DOHH2 (cell line): ENCODE measurements at regions not wholly inside any gene's neighbourhood (a gene's known extent, or its start where the extent isn't known, plus 50 kb on each side); places are given as distances from the start of the nearest gene placed in this dataset.

Experiments
- EZH2phosphoT487 ChIP-seq: fragments of 200-600 bp; sonication (generic); IDR thresholded peaks from 2 replicates; pipeline ENCODE4 v1.6.1; 2017; ENCODE audit warnings: borderline replicate concordance, mild to moderate bottlenecking, antibody characterized with exemption, low read length, moderate library complexity, mixed read lengths
- TF ChIP-seq, protein P1 (sequence below): fragments of 200-600 bp; sonication (generic); IDR thresholded peaks from one replicate; pipeline ENCODE4 v1.5.1; 2014; ENCODE audit warnings: antibody characterized with exemption, mild to moderate bottlenecking, low read depth, low read length; ENCODE audit not compliant: poor library complexity, severe bottlenecking

DNA sequence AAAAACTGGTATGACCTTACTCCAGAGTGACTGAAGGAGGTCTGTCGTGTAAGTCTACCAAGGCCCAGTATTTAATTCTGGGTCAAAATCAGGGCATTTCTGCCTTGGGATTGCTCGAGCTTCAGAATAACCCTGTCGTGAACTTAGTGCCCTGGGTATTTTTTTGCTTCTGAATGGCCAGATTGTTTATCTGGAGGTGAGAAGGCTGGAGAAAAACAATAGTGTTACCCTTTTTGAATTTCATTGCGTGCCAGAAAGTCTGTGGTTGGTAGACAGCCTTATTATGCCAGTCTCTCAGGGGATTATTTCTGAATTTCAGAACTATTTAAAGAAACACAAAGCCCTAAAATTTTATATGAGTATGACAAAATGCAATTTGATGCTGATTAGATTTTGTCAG lies 323.4 kb downstream of the CSNK1G3 start:
- TF ChIP-seq, protein P1, sequence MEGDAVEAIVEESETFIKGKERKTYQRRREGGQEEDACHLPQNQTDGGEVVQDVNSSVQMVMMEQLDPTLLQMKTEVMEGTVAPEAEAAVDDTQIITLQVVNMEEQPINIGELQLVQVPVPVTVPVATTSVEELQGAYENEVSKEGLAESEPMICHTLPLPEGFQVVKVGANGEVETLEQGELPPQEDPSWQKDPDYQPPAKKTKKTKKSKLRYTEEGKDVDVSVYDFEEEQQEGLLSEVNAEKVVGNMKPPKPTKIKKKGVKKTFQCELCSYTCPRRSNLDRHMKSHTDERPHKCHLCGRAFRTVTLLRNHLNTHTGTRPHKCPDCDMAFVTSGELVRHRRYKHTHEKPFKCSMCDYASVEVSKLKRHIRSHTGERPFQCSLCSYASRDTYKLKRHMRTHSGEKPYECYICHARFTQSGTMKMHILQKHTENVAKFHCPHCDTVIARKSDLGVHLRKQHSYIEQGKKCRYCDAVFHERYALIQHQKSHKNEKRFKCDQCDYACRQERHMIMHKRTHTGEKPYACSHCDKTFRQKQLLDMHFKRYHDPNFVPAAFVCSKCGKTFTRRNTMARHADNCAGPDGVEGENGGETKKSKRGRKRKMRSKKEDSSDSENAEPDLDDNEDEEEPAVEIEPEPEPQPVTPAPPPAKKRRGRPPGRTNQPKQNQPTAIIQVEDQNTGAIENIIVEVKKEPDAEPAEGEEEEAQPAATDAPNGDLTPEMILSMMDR: no peak
- TF ChIP-seq EZH2phosphoT487: no peak
